ENCODE measurements at regions not wholly inside any gene's neighbourhood (a gene's known extent, or its start where the extent isn't known, plus 50 kb on each side); places are given as distances from the start of the nearest gene placed in this dataset.

- TF ChIP-seq CTCF (IDR thresholded peaks at IDR 0.05) (no peak), POLR2A (IDR thresholded peaks at IDR 0.05) (no peak), EP300 (IDR thresholded peaks at IDR 0.05) (no peak)
Measured at GRCh38 chr1:232863544-232864275, 58.5 kb downstream of the MAP10 start.

Measured in tibial nerve (tissue), 4 donors.